CD4-positive, alpha-beta T cell treated with Interleukin-4 for 1 hour (primary cell): ENCODE measurements at regions not wholly inside any gene's neighbourhood (a gene's known extent, or its start where the extent isn't known, plus 50 kb on each side); places are given as distances from the start of the nearest gene placed in this dataset.

ENCODE experiments used
- DNase-seq, 2 donors: peaks; one replicate each; pipeline ENCODE4 v3.0.0-alpha.2; 2020 to 2022

DNA sequence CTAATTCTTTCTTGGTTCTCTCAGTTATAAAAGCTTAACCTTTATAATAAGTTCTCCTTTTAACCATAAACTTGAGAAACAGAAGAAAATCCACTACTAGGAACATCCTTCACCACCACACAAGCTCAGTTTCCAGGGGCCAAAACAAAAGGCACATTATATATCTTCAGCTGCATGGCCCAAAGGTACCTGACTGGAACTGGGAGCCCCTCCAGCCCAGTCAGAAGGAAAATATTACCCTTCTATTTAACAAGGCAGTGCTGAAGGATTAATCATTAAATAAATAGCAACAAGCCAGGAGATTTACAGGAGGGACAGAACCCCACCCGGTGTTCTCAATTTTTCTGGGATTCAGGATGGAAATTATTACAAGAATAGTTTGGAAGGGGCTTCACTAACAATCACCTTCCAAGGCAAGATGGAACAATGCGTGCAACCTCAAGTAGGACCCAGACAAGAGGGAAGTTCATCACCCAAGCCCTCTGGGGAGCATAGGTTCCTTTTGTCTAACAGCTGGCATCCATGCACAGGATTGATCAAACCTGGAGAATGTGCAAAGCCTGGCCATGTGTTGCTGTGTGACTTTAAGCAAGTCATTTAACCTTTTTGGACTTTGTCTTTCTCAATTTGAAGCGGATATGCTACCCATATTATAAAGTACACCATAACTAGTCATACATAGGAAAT is 159.6 kb upstream of the SETBP1 start:
- DNase-seq: no peak

GRCh38 chr18:44521668-44522022 is 159.0 kb upstream of the SETBP1 start:
- DNase-seq: no peak

DNA sequence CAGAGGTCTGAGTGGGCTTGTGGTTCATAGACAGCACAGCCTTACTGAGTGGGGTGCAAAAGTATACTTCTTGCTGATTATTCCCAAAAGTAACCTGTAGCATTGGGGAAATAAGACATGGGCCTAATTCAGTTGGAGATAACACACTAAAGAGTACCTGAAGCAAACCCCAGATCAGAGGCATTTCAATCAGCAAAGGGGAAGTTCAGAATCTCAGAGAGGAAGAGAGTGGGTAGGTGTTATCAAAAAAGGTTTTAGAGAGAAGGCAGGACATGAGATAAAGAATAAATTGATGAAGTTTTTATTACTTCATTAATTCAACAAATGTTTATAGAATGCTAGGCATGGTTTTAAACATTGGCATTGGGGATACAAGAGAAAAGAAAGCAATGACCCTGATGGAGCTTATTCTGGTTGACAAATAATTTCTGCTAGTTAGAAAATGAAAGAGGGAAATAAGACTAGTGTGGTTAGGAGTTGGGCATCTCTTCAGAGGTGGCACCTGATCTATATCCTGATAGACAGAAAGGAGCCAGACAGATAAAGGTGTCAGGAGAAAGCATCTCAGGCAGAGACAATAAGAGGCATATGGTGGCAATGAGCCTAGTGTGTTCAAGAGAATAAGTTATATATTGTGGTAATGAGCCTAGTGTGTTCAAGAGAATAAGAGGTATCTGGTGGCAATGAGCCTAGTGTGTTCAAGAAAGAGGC is 153.8 kb upstream of the SETBP1 start:
- DNase-seq: no peak

- DNase-seq: no peak
Measured at GRCh38 chr18:44533071-44533470, 147.6 kb upstream of the SETBP1 start.

DNA sequence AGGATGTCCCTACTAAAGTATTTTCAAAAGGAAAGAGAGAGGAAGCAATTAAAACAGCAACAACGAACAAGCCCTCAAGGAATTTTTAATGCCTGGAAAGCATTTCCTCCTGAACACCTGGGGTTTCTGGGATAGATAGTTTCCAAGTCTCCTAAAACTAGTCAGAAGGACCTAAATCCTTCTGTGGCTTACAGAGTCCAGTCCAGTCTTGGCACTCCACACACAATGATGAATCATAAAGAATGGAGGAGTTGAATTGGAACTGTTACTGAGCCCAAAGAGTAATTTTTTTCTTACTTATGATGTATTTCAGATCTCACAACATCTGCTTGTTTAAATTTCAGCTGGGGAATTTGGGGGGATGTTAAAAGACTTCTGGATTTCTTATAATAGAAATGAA is 144.6 kb upstream of the SETBP1 start:
- no peak for DNase-seq

DNA sequence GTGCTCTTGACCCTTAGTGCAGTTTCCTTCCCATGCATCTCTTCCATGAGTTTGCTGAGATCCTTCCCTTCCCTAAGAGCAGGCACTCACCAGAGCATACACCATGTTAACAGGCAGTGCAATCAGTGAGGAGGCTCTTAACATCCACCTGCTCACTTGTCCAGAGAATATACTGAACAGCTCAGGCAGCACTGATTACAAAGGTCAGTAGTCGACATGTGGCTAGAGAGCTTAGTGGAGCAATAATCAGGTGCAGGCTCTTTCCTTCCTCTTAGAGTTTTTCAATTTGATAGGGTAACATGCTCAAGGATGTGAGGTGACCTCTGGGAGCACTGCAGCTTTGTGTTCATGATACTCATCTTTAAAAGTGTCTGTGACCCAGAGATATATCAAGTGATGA is 144.1 kb upstream of the SETBP1 start:
- DNase-seq: no peak

GRCh38 chr18:44537526-44537925 is 143.2 kb upstream of the SETBP1 start:
- no peak for DNase-seq

DNA sequence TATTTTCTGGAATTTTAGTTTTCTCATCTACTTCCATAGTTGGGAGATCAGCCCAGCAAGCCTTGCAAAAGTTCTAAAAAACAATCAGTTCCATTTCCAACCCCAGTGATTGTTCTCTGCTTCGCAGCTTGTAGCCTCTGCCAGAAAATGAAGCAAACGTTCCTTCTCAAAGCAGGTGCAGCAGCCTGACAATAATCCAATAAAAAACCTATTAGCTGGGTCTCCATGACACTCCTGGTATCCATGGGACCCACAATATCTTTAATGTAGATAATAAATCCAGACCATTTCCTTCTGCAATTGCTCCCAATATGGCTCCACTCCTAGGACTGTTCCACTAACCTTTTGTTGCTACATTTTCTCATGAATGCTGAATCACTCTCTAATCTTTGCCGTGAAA is 140.8 kb upstream of the SETBP1 start:
- no peak for DNase-seq

- DNase-seq: no peak
Measured at GRCh38 chr18:44541159-44541558, 139.5 kb upstream of the SETBP1 start.

DNA sequence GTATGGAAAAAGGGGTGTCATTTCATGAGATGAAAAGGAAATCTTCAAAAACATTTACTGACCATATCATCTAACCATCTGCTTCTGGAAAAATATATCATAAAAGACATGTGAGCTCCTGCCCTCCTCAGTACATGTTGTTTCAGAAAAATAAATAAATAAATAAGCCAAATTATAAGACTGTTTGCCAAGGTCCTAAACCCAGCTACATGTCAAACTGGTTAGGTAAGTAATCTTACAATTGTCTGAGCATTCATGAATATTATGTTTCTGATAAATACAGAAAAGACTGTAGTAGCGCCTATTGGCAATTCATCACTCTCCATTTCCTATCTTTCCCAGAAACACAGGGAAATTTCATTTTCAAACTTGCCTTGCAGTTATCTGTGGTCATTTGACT is 138.9 kb upstream of the SETBP1 start:
- no peak for DNase-seq

GRCh38 chr18:44543387-44543786 is 137.3 kb upstream of the SETBP1 start:
- no peak for DNase-seq

- no peak for DNase-seq
Measured at GRCh38 chr18:44545359-44545985, 135.2 kb upstream of the SETBP1 start.

- no peak for DNase-seq
Measured at GRCh38 chr18:44546954-44547353, 133.7 kb upstream of the SETBP1 start.

DNA sequence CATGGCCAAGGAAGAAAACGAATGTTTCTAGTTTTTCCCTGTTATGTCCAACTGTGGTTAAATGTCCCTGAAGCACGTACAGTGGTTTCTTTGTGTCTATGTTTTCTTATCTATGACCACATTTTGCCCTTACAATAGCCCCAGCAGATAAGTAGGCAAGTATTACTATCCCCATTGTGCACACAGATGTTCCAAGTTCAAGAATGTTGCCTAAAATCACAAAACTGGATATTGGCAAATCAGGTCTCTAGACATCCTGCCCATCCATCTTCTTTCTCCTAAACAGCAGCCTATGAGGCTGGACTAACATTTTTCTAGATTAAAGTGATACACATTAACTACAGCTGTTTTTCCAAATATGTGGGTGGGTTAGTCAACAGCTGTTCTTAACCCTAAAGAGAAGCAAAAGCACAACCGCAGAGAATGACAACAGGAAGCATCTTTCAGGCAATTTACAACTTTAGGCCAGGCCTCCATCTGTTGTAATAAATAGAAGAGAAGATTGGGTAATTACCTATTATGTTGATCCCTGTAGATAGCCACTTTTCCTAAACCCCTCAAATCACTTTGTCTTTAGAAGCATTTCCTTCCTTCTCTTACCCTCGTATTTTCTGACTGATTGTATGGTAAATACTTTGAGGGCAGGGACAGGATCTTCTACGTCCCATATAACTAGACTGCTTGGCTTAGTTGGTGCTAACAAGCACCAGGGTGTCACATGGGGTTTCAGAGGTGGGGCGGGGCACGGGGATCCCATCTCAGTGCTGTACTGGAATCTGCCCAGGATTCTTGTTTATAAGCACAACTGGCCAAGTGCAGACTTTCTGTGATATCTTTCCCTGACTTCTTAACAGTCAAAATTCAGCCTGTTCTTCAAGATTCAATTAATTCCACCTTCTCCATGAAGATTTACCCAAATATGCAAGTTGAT is 132.1 kb upstream of the SETBP1 start:
- DNase-seq: no peak

DNA sequence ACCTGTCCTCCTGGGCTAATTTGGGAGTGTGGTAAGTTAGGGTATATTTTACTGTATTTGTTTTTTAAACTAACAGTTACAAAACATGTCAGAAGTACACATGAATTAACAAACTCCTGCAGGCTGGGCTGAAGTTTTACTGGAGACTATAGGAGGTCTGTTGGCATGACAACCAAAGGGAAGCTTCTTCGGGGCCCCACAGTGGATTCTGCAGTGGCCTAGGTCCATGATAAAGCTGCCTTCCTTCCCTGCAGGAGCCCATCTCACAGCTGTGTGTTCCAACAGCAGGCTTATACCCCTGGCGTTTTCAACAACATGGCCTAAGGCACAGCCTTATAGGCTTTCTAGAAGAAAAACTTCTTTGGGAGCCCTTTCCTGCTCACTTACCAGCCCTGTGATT is 128.0 kb upstream of the SETBP1 start:
- DNase-seq: no peak

DNA sequence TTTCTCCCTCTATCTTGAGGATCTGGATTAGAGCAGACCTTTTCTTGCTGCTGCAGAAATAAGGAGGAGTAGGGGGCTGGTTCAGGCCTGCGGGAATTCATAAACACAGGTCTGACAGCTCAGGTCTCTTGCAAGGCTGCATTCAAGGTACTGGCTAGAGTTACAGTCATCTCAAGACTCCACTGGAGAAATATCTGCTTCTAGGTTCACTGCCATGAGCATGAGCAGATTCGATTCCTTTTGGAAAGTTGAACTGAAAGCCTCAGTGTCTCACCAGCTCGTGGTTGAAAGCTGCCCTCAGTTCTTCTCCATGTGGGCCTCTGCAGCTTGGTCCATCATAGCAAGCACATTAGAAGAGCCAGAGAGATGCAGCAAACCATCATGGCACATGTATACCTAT is 124.4 kb upstream of the SETBP1 start:
- no peak for DNase-seq

- DNase-seq: no peak
Measured at GRCh38 chr18:44557616-44558151, 123.0 kb upstream of the SETBP1 start.

DNA sequence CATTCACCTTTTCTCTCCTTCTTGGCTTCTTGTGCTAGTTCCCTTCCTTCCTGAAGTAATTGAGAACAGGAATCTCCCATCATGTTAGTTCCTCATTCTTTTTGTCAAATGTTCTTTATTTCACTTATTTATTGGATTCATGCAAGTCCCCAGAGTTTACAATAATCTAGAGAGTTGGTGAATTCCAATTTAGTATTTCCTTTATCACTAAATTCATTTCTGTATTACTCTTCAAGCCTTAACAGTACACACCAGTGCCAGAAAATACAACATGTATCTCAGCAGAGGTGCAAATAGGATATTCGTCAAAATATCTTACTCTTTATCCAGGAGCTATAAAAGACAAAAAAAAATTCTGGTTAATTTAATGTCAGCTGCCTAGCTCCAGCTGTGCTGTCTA is 121.9 kb upstream of the SETBP1 start:
- no peak for DNase-seq

DNA sequence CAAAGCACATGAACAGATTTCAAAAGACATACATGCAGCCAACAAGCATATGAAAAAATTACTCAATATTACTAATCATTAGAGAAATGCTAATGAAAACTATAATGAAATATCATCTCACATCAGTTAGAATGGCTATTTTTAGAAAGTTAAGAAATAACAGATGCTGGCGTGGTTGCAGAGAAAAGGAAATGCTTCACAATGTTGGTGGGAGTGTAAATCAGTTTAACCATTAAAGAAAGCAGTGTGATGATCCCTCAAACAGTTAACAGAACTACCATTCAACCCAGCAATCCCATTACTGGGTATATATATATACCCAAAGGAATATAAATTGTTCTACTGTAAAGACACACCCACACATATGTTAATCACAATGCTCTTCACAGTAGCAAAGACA is 117.7 kb upstream of the SETBP1 start:
- no peak for DNase-seq

GRCh38 chr18:44564922-44565321 is 115.8 kb upstream of the SETBP1 start:
- DNase-seq: no peak

DNA sequence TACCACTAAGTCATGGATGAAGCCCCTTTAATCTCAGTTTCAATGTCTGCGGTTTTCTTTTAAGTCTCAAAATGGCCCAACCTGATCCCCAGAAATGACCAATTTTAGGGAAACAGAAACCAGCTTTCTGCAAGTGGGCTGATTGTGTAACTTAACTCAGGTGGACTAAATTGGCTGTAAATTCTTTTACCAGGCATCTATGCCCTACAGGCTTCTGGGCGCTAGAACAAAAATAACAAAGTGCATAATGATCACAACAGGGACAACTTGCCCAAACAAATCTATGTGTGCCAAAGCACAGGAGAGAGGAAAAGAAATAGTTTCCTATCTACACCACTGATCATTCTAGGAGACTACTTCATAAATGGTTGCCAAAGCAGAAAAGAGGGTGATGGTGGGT is 112.3 kb upstream of the SETBP1 start:
- no peak for DNase-seq

GRCh38 chr18:44568986-44569385 is 111.7 kb upstream of the SETBP1 start:
- DNase-seq: no peak
